Suprapubic skin (tissue), 3 donors: ENCODE measurements at regions not wholly inside any gene's neighbourhood (a gene's known extent, or its start where the extent isn't known, plus 50 kb on each side); places are given as distances from the start of the nearest gene placed in this dataset.

ENCODE experiments used
- CTCF ChIP-seq, 2 donors: fragments of 200-600 bp in 1 of 2; fragments of 450-650 bp in 1 of 2; sonication (generic) in 1 of 2; IDR thresholded peaks; one replicate each; pipeline ENCODE4 v1.5.1; 2016 to 2019; ENCODE audit warnings: antibody characterized with exemption in 2 of 2, mild to moderate bottlenecking in 1 of 2, moderate library complexity in 1 of 2
- POLR2A ChIP-seq, 2 donors: fragments of 450-650 bp; IDR thresholded peaks; one replicate each; pipeline ENCODE4 v1.6.1; 2017; ENCODE audit warnings: antibody characterized with exemption in 2 of 2, mild to moderate bottlenecking in 2 of 2, moderate library complexity in 2 of 2

- TF ChIP-seq CTCF (IDR thresholded peaks at IDR 0.05): no peak
- no peak for TF ChIP-seq POLR2A (IDR thresholded peaks at IDR 0.05)
These were observed 113.5 kb downstream of the TMEM30B start for GRCh38 chr14:61167642-61168041.
